NCI-H510A (cell line): ENCODE measurements at regions not wholly inside any gene's neighbourhood (a gene's known extent, or its start where the extent isn't known, plus 50 kb on each side); places are given as distances from the start of the nearest gene placed in this dataset.

Source experiments
- DNase-seq: peaks from one replicate; lab custom pipeline; 2025; lab: John Stamatoyannopoulos, UW

- no peak for DNase-seq
Measured at GRCh38 chr17:79396696-79397095, 214.2 kb downstream of the RBFOX3 start.

- no peak for DNase-seq
Measured at GRCh38 chr17:79395545-79395944, 215.3 kb downstream of the RBFOX3 start.

GRCh38 chr17:79395066-79395465 is 215.8 kb downstream of the RBFOX3 start:
- DNase-seq: no peak

GRCh38 chr17:79393358-79394052 is 217.3 kb downstream of the RBFOX3 start:
- peak; percentile 12 for DNase-seq

GRCh38 chr17:79392598-79392997 is 218.3 kb downstream of the RBFOX3 start:
- no peak for DNase-seq

- peak; percentile 28 for DNase-seq
Measured at GRCh38 chr17:79391376-79392233, 219.2 kb downstream of the RBFOX3 start.

- no peak for DNase-seq
Measured at GRCh38 chr17:79389896-79390295, 221.0 kb downstream of the RBFOX3 start.

GRCh38 chr17:79388556-79389295 is 222.1 kb downstream of the RBFOX3 start:
- no peak for DNase-seq

- no peak for DNase-seq
Measured at GRCh38 chr17:79387783-79388182, 223.1 kb downstream of the RBFOX3 start.

GRCh38 chr17:79385962-79386563 is 224.8 kb downstream of the RBFOX3 start:
- no peak for DNase-seq

GRCh38 chr17:79382313-79382712 is 228.5 kb downstream of the RBFOX3 start:
- DNase-seq: no peak

GRCh38 chr17:79379700-79380445 is 231.0 kb downstream of the RBFOX3 start:
- DNase-seq: no peak

- DNase-seq: no peak
Measured at GRCh38 chr17:79377230-79377786, 233.5 kb downstream of the RBFOX3 start.

GRCh38 chr17:79374807-79375206 is 236.0 kb downstream of the RBFOX3 start:
- no peak for DNase-seq

GRCh38 chr17:79374087-79374689 is 236.7 kb downstream of the RBFOX3 start:
- DNase-seq: no peak

- DNase-seq: no peak
Measured at GRCh38 chr17:79372470-79373238, 238.2 kb downstream of the RBFOX3 start.

GRCh38 chr17:79371984-79372383 is 238.9 kb downstream of the RBFOX3 start:
- no peak for DNase-seq

GRCh38 chr17:79370594-79370993 is 240.3 kb downstream of the RBFOX3 start:
- no peak for DNase-seq

- no peak for DNase-seq
Measured at GRCh38 chr17:79370126-79370525, 240.7 kb downstream of the RBFOX3 start.

- DNase-seq: no peak
Measured at GRCh38 chr17:79369532-79369931, 241.3 kb downstream of the RBFOX3 start.
